Upper lobe of left lung (tissue), 4 donors: ENCODE measurements at regions not wholly inside any gene's neighbourhood (a gene's known extent, or its start where the extent isn't known, plus 50 kb on each side); places are given as distances from the start of the nearest gene placed in this dataset.

Source experiments
- CTCF ChIP-seq, 6 experiments: fragments of 450-650 bp in 4 of 6; fragments of 200-600 bp in 2 of 6; sonication (generic) in 2 of 6; IDR thresholded peaks; one replicate each; pipeline ENCODE4 v1.5.1; 2016 to 2019; ENCODE audit warnings: antibody characterized with exemption in 6 of 6
- EP300 ChIP-seq, 4 donors: sonication (generic); formaldehyde crosslinking; IDR thresholded peaks; one replicate each; pipeline ENCODE4 v1.5.1; 2017; ENCODE audit warnings: antibody characterized with exemption in 4 of 4, control low read depth in 2 of 4
- POLR2A ChIP-seq, 4 donors: fragments of 450-650 bp; IDR thresholded peaks; one replicate each; pipeline ENCODE4 v1.5.1; 2016 to 2017; ENCODE audit warnings: antibody characterized with exemption in 4 of 4, mild to moderate bottlenecking in 2 of 4
- POLR2AphosphoS5 ChIP-seq, 2 donors: sonication (generic); formaldehyde crosslinking; IDR thresholded peaks; one replicate each; pipeline ENCODE4 v1.5.1; 2017; ENCODE audit warnings: antibody characterized with exemption in 2 of 2

- TF ChIP-seq CTCF (IDR thresholded peaks at IDR 0.05) (no peak), POLR2A (IDR thresholded peaks at IDR 0.05) (no peak), POLR2AphosphoS5 (IDR thresholded peaks at IDR 0.05) (no peak), EP300 (IDR thresholded peaks at IDR 0.05) (no peak)
These were observed 1467.1 kb downstream of the FOXD4L5 start for GRCh38 chr9:63817622-63818518.
